Transverse colon (tissue), 4 donors: ENCODE measurements at regions not wholly inside any gene's neighbourhood (a gene's known extent, or its start where the extent isn't known, plus 50 kb on each side); places are given as distances from the start of the nearest gene placed in this dataset.

Source experiments
- DNase-seq: peaks from one replicate; pipeline ENCODE4 v3.0.0-alpha.2; 2019
- H3K27ac ChIP-seq, 4 donors: fragments of 200-600 bp; sonication (generic); 2 replicates each; pipeline ENCODE4 v1.5.1; 2016 to 2018; ENCODE audit warnings: inconsistent platforms in 4 of 4
- H3K27me3 ChIP-seq: fragments of 200-600 bp; sonication (generic); 2 replicates; pipeline ENCODE4 v1.5.1; 2017; ENCODE audit warnings: inconsistent platforms
- H3K36me3 ChIP-seq, 4 donors: fragments of 200-600 bp; sonication (generic); 2 replicates each; pipeline ENCODE4 v1.5.1; 2017 to 2019; ENCODE audit warnings: inconsistent platforms in 4 of 4
- H3K4me1 ChIP-seq, 4 donors: fragments of 200-600 bp; sonication (generic); 2 replicates each; pipeline ENCODE4 v1.5.1; 2017 to 2020; ENCODE audit warnings: inconsistent platforms in 4 of 4
- H3K4me3 ChIP-seq, 4 donors: fragments of 200-600 bp; sonication (generic); 1 replicate in 1 of 4; 2 replicates in 3 of 4; pipeline versions ENCODE4 v1.5.1 to v1.6.1; 2017 to 2019; ENCODE audit warnings: inconsistent platforms in 4 of 4
- H3K9me3 ChIP-seq, 2 donors: fragments of 200-600 bp; sonication (generic); 2 replicates each; pipeline ENCODE4 v1.5.1; 2017 to 2019; ENCODE audit warnings: inconsistent platforms in 2 of 2
- EP300 ChIP-seq: sonication (generic); formaldehyde crosslinking; IDR thresholded peaks from one replicate; pipeline ENCODE4 v1.6.1; 2017; ENCODE audit warnings: antibody characterized with exemption, low read depth
- POLR2A ChIP-seq: fragments of 450-650 bp; IDR thresholded peaks from one replicate; pipeline ENCODE4 v1.6.1; 2016; ENCODE audit warnings: antibody characterized with exemption, mild to moderate bottlenecking, moderate library complexity
- POLR2AphosphoS5 ChIP-seq, 3 donors: sonication (generic); formaldehyde crosslinking; IDR thresholded peaks; one replicate each; pipeline ENCODE4 v1.6.1; 2016; ENCODE audit warnings: antibody characterized with exemption in 3 of 3
- WGBS, 2 donors: methylation state at CpG; one replicate each; pipeline ENCODE4 v1.1.5; 2018; ENCODE audit warnings: low coverage in 1 of 2; 5-methylcytosine and 5-hydroxymethylcytosine counted together
- in situ Hi-C, 4 donors: fragments of 200-750 bp; cut with MboI; loops; one replicate each; pipeline versions ENCODE4 v1.15.0 to v1.15.1; 2017; ENCODE audit warnings: low sequenced_read_pairs in 3 of 4, low pct_ligation_motif_present in 1 of 4, low pct_unique_long_range_greater_than_20kb in 1 of 4
- intact Hi-C: fragments of 100-400 bp; cut with DNase I; formaldehyde crosslinking; loops from one replicate; pipeline ENCODE4 v1.15.1; 2023; ENCODE audit warnings: low total_unique reads
- TF ChIP-seq, protein P1 (sequence below), 5 experiments: fragments of 200-600 bp in 3 of 5; fragments of 450-650 bp in 2 of 5; sonication (generic) in 3 of 5; IDR thresholded peaks; 1 replicate in 2 of 5; 2 replicates in 3 of 5; pipeline ENCODE4 v1.5.1; 2016 to 2017; ENCODE audit warnings: antibody characterized with exemption in 5 of 5, inconsistent platforms in 3 of 5, mild to moderate bottlenecking in 2 of 5, moderate library complexity in 1 of 5

DNA sequence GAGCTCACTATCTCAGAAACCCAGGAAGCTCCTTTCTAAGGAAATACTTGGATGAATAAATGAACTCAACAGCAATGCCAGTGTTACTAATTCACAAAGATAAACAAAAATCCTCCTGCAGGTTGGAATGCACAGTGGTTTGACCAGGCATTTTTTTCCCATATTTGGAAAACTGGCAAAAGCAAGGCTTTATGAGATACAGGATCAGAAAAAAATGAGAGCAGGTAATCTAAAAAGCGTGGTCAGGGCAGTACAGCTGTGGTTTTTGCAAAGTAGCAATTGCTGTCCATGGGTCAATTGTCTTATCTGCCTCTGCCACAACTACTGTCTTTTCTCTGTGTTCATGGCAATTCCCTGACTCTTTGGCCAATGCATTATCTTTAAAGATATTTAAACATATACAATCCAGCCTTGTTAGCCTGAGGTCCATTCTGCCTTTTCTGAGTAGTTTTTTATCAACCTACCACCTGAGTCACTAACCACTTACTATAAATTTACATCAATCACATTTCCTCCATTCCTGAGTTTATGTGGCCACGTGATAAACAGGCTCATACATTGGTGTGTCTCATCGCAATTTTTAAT, 564.5 kb upstream of the IGFBP3 start:
- Histone ChIP-seq H3K27me3 (no peaks in the 10 kb centered on the region), H3K4me1 (peaks cover 0 to 13% (median 0%) of the 10 kb centered on the region in 4 donors), H3K9me3 (no peaks in the 10 kb centered on the region), H3K27ac (no peak overlapping the region), H3K4me3 (no peak overlapping the region), H3K36me3 (no peaks in the 10 kb centered on the region)
- in situ Hi-C loops = no loop called here
- WGBS, 2 donors = 62% methylated on average over 3 of the region's 3 CpGs
- intact Hi-C loops = no loop called here
- no peak for DNase-seq
- no peak for TF ChIP-seq EP300
- TF ChIP-seq POLR2A = no peak
- TF ChIP-seq, protein P1, sequence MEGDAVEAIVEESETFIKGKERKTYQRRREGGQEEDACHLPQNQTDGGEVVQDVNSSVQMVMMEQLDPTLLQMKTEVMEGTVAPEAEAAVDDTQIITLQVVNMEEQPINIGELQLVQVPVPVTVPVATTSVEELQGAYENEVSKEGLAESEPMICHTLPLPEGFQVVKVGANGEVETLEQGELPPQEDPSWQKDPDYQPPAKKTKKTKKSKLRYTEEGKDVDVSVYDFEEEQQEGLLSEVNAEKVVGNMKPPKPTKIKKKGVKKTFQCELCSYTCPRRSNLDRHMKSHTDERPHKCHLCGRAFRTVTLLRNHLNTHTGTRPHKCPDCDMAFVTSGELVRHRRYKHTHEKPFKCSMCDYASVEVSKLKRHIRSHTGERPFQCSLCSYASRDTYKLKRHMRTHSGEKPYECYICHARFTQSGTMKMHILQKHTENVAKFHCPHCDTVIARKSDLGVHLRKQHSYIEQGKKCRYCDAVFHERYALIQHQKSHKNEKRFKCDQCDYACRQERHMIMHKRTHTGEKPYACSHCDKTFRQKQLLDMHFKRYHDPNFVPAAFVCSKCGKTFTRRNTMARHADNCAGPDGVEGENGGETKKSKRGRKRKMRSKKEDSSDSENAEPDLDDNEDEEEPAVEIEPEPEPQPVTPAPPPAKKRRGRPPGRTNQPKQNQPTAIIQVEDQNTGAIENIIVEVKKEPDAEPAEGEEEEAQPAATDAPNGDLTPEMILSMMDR (IDR thresholded peaks at IDR 0.05) = no peak
- TF ChIP-seq POLR2AphosphoS5 (IDR thresholded peaks at IDR 0.05) = no peak

DNA sequence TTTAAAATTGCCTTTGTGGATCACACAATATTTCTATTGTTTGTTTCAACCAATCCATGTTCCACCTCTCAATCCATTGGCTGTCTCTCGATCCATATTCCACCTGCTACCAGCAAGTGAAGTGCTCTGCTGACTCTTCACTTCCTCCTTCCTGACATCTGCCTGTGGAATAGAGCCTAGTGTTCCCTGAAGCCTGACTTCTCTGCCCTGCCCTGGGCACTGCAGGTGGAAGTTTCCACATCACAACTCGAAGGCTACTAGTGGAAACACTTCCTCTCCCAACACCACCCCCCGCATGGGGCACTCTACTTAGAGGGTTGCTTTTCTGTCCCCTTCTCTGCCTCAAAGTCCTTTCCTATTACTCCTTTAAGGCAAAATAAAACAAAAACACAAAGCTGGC, 563.8 kb upstream of the IGFBP3 start:
- intact Hi-C loops (no loop called here), in situ Hi-C loops (no loop called here)
- Histone ChIP-seq H3K9me3 (no peaks in the 10 kb centered on the region), H3K27me3 (no peaks in the 10 kb centered on the region), H3K27ac (no peak overlapping the region), H3K4me3 (no peak overlapping the region), H3K4me1 (peaks cover 0 to 13% (median 0%) of the 10 kb centered on the region in 4 donors), H3K36me3 (no peaks in the 10 kb centered on the region)
- TF ChIP-seq POLR2A (no peak), POLR2AphosphoS5 (IDR thresholded peaks at IDR 0.05) (no peak), EP300 (no peak)
- TF ChIP-seq, protein P1 (IDR thresholded peaks at IDR 0.05) = no peak
- WGBS, 2 donors = 70 to 71% methylated on average over 1 to 3 of the region's 3 CpGs
- DNase-seq = no peak

DNA sequence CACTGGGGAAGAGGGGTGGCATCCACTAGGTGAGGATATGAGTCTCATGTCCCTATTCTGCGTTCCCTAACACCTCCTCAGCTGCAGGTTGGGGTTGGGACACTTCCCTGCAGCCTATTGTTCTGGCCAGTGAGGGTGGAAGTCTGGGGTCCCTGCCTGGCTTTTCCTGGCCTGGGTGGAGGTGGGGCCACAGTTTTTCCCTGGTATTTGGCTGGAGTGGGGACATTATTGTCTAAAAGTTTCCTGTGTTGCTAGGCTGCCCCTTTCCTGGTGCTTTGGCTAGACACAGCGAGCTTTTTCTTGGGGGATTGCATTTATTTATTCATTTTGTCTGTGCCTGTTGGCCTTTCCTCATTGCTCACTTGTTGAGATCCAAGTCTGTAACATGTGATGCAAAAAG, 559.5 kb upstream of the IGFBP3 start:
- Histone ChIP-seq H3K36me3 (no peaks in the 10 kb centered on the region), H3K9me3 (no peaks in the 10 kb centered on the region), H3K27ac (no peak overlapping the region), H3K4me3 (no peak overlapping the region), H3K4me1 (no peaks in the 10 kb centered on the region), H3K27me3 (no peaks in the 10 kb centered on the region)
- TF ChIP-seq, protein P1 (IDR thresholded peaks at IDR 0.05) = no peak
- TF ChIP-seq EP300 (no peak), POLR2A (no peak), POLR2AphosphoS5 (IDR thresholded peaks at IDR 0.05) (no peak)
- DNase-seq = no peak
- 55% methylated on average over 2 of the region's 2 CpGs; no CpG with 5 or more reads in 1 of the 2 donors for WGBS, 2 donors
- in situ Hi-C loops = no loop called here
- intact Hi-C loops = no loop called here

DNA sequence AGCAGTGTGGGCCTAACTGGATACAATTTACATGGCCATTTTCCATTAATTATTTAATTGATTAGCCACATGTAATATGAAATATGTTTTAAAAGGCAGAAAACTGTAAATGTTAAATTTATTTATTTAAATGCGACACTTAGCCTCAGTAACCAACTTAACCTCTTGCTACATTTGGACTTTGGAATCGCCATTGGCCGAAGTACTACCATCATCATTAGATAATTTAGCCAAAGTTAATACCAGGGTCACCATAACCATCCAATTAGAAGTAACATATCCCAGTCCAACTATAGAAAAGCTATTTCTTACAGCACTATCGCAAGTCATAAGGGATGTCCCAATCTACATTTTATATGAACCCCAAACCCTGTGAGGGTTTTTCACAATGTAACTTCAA, 558.6 kb upstream of the IGFBP3 start:
- Histone ChIP-seq H3K27me3 (no peaks in the 10 kb centered on the region), H3K36me3 (no peaks in the 10 kb centered on the region), H3K4me1 (no peaks in the 10 kb centered on the region), H3K9me3 (no peaks in the 10 kb centered on the region), H3K27ac (no peak overlapping the region), H3K4me3 (no peak overlapping the region)
- TF ChIP-seq EP300 (no peak), POLR2A (no peak), POLR2AphosphoS5 (IDR thresholded peaks at IDR 0.05) (no peak)
- TF ChIP-seq, protein P1 (IDR thresholded peaks at IDR 0.05) = no peak
- 94 to 96% methylated on average over 4 of the region's 4 CpGs for WGBS, 2 donors
- DNase-seq = no peak
- in situ Hi-C loops (no loop called here), intact Hi-C loops (no loop called here)
